ENCODE measurements at regions not wholly inside any gene's neighbourhood (a gene's known extent, or its start where the extent isn't known, plus 50 kb on each side); places are given as distances from the start of the nearest gene placed in this dataset.

DNA sequence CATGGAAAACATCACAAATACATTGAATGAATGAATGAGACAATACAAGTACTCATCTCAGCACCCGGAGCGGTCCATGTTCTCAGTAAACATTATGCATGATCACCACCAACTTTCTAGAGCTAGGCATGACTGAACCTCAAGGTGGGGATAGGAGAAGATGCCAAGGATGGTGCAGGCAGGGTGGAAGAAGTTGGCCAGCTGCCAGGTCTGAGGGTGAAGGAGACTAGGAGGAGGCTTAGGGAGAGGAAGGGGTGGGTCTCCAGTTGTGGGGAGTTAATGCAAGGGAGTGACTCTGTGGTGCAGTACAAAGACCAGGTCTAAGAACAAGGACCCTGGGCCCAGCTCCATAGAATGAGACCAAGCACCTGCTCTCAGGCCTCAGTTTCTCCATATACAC is 91.7 kb downstream of the MATN1 start:
- no peak overlapping the region for H3K4me2 ChIP-seq (ENCODE audit: low read depth, low read length, poor library complexity, severe bottlenecking)
- no peaks in the 10 kb centered on the region for H3K79me2 ChIP-seq (ENCODE audit: insufficient read depth, low read length)
- no peaks in the 10 kb centered on the region for H3K27me3 ChIP-seq (ENCODE audit: insufficient read depth, low read length, poor library complexity, severe bottlenecking)
- H3F3A ChIP-seq (ENCODE audit: low read depth): no peaks in the 10 kb centered on the region
- H3K9ac ChIP-seq (ENCODE audit: low read depth, low read length, poor library complexity, severe bottlenecking): no peak overlapping the region
- no peaks in the 10 kb centered on the region for H3K36me3 ChIP-seq (ENCODE audit: insufficient read depth, low read length)
- H3K9me2 ChIP-seq (replicated peaks; ENCODE audit: low read depth, low read length): no peaks in the 10 kb centered on the region
- H2AFZ ChIP-seq (ENCODE audit: low read length): no peak overlapping the region
- no peaks in the 10 kb centered on the region for H3K4me1 ChIP-seq (ENCODE audit: insufficient read depth, low read length, poor library complexity, severe bottlenecking)
- H3K4me3 ChIP-seq (ENCODE audit: low read length, poor library complexity, severe bottlenecking): no peak overlapping the region
- H3K9me3 ChIP-seq (ENCODE audit: insufficient read depth, low read depth, low read length): no peaks in the 10 kb centered on the region; the same call in 1 of the 2 replicates
- no peak for TF ChIP-seq EZH2phosphoT487 (IDR thresholded peaks at IDR 0.05; ENCODE audit: borderline replicate concordance)
- TF ChIP-seq, protein P1, sequence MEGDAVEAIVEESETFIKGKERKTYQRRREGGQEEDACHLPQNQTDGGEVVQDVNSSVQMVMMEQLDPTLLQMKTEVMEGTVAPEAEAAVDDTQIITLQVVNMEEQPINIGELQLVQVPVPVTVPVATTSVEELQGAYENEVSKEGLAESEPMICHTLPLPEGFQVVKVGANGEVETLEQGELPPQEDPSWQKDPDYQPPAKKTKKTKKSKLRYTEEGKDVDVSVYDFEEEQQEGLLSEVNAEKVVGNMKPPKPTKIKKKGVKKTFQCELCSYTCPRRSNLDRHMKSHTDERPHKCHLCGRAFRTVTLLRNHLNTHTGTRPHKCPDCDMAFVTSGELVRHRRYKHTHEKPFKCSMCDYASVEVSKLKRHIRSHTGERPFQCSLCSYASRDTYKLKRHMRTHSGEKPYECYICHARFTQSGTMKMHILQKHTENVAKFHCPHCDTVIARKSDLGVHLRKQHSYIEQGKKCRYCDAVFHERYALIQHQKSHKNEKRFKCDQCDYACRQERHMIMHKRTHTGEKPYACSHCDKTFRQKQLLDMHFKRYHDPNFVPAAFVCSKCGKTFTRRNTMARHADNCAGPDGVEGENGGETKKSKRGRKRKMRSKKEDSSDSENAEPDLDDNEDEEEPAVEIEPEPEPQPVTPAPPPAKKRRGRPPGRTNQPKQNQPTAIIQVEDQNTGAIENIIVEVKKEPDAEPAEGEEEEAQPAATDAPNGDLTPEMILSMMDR (conservative IDR thresholded peaks at IDR 0.05; ENCODE audit: low read length): no peak
- no peaks in the 10 kb centered on the region for H4K20me1 ChIP-seq (ENCODE audit: insufficient read depth, low read length, poor library complexity, severe bottlenecking)

DNA sequence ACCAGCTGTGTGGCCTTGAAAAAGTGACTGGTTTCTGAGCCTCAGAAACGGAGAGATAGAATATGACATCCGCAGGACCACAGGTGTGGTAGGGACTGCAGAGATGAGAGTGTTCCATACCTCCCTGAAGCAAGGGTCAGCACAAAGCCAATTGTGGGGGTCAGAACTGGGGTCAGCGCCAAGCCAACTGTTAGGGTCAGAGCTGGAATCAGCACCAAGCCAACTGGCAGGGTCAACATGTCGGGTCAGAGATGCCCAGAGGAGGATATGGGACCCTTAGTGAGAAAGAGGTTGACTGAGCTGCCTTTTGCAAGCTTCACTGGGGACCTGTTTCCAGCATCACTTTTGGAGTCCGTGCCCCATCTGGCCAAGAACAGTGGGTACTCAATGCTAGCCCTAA is 93.9 kb downstream of the MATN1 start:
- no peaks in the 10 kb centered on the region for H4K20me1 ChIP-seq (ENCODE audit: insufficient read depth, low read length, poor library complexity, severe bottlenecking)
- no peaks in the 10 kb centered on the region for H3K36me3 ChIP-seq (ENCODE audit: insufficient read depth, low read length)
- H2AFZ ChIP-seq (ENCODE audit: low read length): no peak overlapping the region
- H3K4me3 ChIP-seq (ENCODE audit: low read length, poor library complexity, severe bottlenecking): no peak overlapping the region
- H3K9me3 ChIP-seq (ENCODE audit: insufficient read depth, low read depth, low read length): no peaks in the 10 kb centered on the region; the same call in 1 of the 2 replicates
- no peaks in the 10 kb centered on the region for H3K4me1 ChIP-seq (ENCODE audit: insufficient read depth, low read length, poor library complexity, severe bottlenecking)
- no peak overlapping the region for H3K4me2 ChIP-seq (ENCODE audit: low read depth, low read length, poor library complexity, severe bottlenecking)
- no peak overlapping the region for H3K9ac ChIP-seq (ENCODE audit: low read depth, low read length, poor library complexity, severe bottlenecking)
- no peaks in the 10 kb centered on the region for H3F3A ChIP-seq (ENCODE audit: low read depth)
- H3K79me2 ChIP-seq (ENCODE audit: insufficient read depth, low read length): no peaks in the 10 kb centered on the region
- no peaks in the 10 kb centered on the region for H3K9me2 ChIP-seq (replicated peaks; ENCODE audit: low read depth, low read length)
- H3K27me3 ChIP-seq (ENCODE audit: insufficient read depth, low read length, poor library complexity, severe bottlenecking): no peaks in the 10 kb centered on the region
- TF ChIP-seq EZH2phosphoT487 (IDR thresholded peaks at IDR 0.05; ENCODE audit: borderline replicate concordance): no peak
- TF ChIP-seq, protein P1 (conservative IDR thresholded peaks at IDR 0.05; ENCODE audit: low read length): no peak

DNA sequence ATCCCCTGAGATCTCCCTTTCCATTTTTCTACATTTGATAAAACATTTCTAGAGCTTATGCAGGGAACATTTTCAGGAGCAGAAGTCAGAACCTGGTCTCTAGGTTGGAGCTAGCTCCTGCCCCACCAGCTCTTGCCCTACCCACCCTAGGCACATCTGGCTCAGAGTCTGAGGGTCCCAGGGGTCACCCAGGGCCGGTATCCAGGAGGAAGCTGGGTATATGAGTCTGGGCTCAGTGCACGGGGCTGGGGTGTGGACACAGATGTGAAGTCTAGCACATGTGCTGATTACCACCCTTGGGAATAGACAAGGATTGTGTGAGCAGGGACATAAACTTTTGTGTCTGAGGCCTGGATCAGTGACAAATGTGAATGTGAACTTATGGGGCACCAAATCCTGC is 95.4 kb downstream of the MATN1 start:
- Histone ChIP-seq H3K9me3 (ENCODE audit: insufficient read depth, low read depth, low read length) (no peaks in the 10 kb centered on the region; the same call in 1 of the 2 replicates), H3K4me3 (ENCODE audit: low read length, poor library complexity, severe bottlenecking) (no peak overlapping the region), H3K79me2 (ENCODE audit: insufficient read depth, low read length) (no peaks in the 10 kb centered on the region), H4K20me1 (ENCODE audit: insufficient read depth, low read length, poor library complexity, severe bottlenecking) (no peaks in the 10 kb centered on the region), H3K9me2 (replicated peaks; ENCODE audit: low read depth, low read length) (no peaks in the 10 kb centered on the region), H3K4me1 (ENCODE audit: insufficient read depth, low read length, poor library complexity, severe bottlenecking) (no peaks in the 10 kb centered on the region), H3K4me2 (ENCODE audit: low read depth, low read length, poor library complexity, severe bottlenecking) (no peak overlapping the region), H3K36me3 (ENCODE audit: insufficient read depth, low read length) (no peaks in the 10 kb centered on the region), H3K9ac (ENCODE audit: low read depth, low read length, poor library complexity, severe bottlenecking) (no peak overlapping the region), H3F3A (ENCODE audit: low read depth) (no peaks in the 10 kb centered on the region), H2AFZ (ENCODE audit: low read length) (no peak overlapping the region), H3K27me3 (ENCODE audit: insufficient read depth, low read length, poor library complexity, severe bottlenecking) (no peaks in the 10 kb centered on the region)
- TF ChIP-seq EZH2phosphoT487 (IDR thresholded peaks at IDR 0.05; ENCODE audit: borderline replicate concordance): no peak
- TF ChIP-seq, protein P1 (conservative IDR thresholded peaks at IDR 0.05; ENCODE audit: low read length): no peak
